Epithelial cell of proximal tubule (primary cell): ENCODE measurements at regions not wholly inside any gene's neighbourhood (a gene's known extent, or its start where the extent isn't known, plus 50 kb on each side); places are given as distances from the start of the nearest gene placed in this dataset.

Source experiments
- DNase-seq: peaks from one replicate; pipeline ENCODE4 v3.0.0-alpha.2; 2011; ENCODE audit warnings: low read depth
- H3K4me3 ChIP-seq: 2 replicates; pipeline ENCODE4 v1.5.1; 2011; ENCODE audit warnings: low read depth, mild to moderate bottlenecking, low read length
- TF ChIP-seq, protein P1 (sequence below): conservative IDR thresholded peaks from 2 replicates; pipeline ENCODE4 v1.5.1; 2012; ENCODE audit warnings: low read depth, mild to moderate bottlenecking, low read length

DNA sequence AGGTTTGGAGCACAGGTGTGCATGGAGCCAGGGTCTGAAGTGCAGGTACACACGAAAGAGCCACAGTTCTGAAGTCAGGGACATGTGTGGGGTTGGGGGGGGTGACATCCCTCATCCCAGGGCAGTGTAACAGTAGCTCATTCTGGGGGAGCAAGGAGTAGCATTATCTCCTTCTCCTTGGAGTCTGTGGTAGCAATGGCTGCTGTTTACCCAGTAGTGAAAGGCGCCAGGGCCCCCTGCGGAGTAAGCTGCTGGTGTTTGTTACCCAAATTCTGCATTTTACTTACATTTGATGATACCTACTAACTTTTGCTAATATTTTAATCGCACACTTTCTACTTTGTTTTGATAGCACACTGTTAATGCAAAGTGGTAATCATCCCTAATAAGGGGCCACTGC lies 665.5 kb downstream of the GATA3 start:
- TF ChIP-seq, protein P1, sequence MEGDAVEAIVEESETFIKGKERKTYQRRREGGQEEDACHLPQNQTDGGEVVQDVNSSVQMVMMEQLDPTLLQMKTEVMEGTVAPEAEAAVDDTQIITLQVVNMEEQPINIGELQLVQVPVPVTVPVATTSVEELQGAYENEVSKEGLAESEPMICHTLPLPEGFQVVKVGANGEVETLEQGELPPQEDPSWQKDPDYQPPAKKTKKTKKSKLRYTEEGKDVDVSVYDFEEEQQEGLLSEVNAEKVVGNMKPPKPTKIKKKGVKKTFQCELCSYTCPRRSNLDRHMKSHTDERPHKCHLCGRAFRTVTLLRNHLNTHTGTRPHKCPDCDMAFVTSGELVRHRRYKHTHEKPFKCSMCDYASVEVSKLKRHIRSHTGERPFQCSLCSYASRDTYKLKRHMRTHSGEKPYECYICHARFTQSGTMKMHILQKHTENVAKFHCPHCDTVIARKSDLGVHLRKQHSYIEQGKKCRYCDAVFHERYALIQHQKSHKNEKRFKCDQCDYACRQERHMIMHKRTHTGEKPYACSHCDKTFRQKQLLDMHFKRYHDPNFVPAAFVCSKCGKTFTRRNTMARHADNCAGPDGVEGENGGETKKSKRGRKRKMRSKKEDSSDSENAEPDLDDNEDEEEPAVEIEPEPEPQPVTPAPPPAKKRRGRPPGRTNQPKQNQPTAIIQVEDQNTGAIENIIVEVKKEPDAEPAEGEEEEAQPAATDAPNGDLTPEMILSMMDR: no peak
- H3K4me3 ChIP-seq: no peak overlapping the region
- no peak for DNase-seq

DNA sequence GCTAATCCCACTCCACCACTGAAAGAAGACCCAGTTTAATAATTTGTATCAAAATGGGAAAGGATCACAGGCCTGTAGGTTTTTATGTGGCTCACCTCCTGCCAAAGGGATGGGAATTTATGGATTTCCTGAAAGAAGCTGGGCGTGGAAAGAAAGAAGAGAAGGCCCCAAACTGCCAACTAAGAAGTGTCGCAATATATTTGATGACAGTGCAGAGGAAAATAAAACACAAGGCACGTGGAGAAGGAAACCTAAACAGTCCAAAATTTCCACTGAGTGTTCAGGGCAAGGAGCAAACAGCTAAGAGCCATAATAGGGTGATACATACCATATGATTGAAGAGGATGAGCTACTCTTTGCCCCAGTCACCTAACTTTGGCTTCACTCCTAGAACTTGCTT lies 667.2 kb downstream of the GATA3 start:
- DNase-seq: no peak
- TF ChIP-seq, protein P1: no peak
- H3K4me3 ChIP-seq: no peak overlapping the region

DNA sequence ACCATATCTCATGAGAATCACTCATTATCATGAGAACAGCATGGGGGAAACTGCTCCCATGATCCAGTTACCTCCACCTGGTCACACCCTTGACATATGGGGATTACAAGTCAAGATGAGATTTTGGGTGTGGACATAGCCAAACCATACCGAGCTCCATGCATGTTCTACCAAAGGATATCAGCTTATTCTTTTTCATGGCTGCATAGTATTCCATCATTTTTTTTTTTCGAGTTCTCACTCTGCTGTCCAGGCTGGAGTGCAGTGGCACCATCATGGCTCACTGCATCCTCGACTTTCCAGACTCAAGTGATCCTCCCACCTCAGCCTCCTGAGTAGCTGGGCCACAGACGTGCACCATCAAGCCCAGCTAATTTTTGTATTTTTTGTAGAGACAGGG lies 668.3 kb downstream of the GATA3 start:
- TF ChIP-seq, protein P1: no peak
- no peak overlapping the region for H3K4me3 ChIP-seq
- DNase-seq: no peak

DNA sequence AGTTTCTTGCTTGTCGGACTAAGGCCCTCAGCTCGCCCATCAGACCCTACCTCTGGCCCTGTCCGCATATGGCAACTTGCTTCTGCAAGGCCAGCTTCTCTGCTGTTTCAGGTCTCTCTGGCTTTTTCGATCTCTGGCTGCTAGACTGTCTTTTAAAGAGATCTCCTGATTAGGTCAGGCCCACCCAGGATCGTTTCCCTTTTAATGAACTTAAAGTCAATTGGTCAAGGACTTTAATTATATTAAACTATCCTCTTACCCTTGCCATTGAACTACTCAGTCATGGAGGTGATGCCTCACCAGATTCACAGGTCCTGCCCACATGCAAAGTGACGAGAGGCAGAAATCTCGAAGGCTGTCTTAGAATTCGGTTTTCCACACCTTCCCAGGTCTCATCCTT lies 670.9 kb downstream of the GATA3 start:
- TF ChIP-seq, protein P1: no peak
- DNase-seq: no peak
- no peak overlapping the region for H3K4me3 ChIP-seq

DNA sequence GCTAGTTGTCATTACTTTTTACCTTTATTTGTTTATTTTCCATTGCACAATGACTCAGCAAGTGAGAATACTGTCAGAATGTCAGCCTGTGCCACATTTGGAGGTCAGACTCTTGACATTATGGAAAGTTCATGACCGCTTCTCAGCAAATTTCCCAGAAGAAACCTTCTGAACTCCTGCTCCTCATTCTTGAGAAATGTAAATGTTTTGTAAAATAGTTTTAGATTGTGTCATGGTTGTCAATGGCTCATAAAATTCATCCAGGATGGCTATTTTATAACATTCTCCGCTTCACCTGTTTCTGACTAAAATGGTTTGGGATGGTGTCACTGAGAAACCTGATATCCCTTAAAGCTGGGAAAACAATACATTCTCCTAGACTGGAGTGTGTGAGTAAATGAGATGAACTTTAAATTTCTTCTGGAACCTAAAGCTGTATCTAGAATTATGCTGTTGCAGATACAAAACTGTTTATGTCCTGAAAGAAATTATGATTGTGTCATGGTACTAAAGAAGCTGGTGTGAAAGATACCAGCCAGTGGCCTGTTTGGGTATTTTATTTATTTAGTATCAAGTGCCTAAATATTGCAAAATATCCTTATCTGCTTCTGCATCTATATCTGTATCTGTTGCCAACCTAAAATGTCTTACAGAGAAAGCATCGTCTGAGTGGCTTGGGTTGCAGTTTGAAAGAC lies 671.7 kb downstream of the GATA3 start:
- TF ChIP-seq, protein P1: no peak
- H3K4me3 ChIP-seq: no peak overlapping the region
- DNase-seq: no peak

DNA sequence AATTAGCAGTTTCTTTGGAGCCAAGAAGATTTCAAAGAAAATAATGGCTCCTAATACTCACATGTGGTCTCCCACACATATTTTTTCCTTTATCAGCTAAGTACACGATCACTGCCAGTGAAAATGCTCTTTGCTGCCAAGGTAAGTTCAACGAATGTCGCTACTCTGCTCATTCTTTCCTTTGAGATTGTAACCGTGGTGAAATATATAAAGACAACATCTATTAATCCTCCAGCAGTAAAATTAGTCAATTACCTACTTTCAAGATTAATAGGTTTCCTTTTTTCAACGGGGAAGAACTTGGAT lies 672.2 kb downstream of the GATA3 start:
- TF ChIP-seq, protein P1: no peak
- no peak for DNase-seq
- H3K4me3 ChIP-seq: no peak overlapping the region
